ENCODE measurements at regions not wholly inside any gene's neighbourhood (a gene's known extent, or its start where the extent isn't known, plus 50 kb on each side); places are given as distances from the start of the nearest gene placed in this dataset.
A peak's percentile ranks its signal among the peaks of the same experiment; 100 is the strongest.

- Histone ChIP-seq H3K36me3 (no peaks in the 10 kb centered on the region), H3K9me3 (no peaks in the 10 kb centered on the region), H3K27me3 (replicated peaks; ENCODE audit: insufficient read depth) (no peaks in the 10 kb centered on the region), H3K4me1 (ENCODE audit: control insufficient read depth in 1 of 2, low read depth in 2 of 2) (peaks cover 3 to 8% of the 10 kb centered on the region in 2 donors), H3K27ac (no peak overlapping the region), H3K4me3 (no peak overlapping the region)
- ATAC-seq (ENCODE audit: insufficient number of reproducible peaks, low FRiP score, low read depth) (peak; percentile 67), DNase-seq (ENCODE audit: low spot score) (no peak)
- no peak for TF ChIP-seq CTCF (IDR thresholded peaks at IDR 0.05)
Observed at GRCh38 chr15:39132954-39133600, 447.8 kb upstream of the THBS1 start.

DNA sequence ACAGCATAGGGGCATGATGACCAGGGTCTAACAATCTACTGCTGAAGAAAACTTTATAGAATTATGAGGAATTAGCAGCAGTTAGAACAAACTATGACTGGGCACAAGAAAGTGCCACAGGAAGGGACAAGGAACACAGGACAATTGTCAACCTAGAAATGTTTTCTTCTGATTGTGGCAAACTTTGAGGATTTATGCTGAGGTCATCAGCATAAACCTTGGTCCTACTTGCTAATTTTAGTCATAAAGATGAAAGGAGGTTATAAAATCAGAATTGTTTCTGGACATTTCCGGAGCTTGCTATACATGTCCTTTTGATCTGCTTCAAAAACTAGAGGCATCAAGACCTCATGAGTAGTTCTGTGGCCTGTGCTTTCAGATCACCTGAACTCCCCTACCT, 446.6 kb upstream of the THBS1 start:
- H3K27ac ChIP-seq = no peak overlapping the region
- ATAC-seq (ENCODE audit: insufficient number of reproducible peaks, low FRiP score, low read depth) (no peak), DNase-seq (ENCODE audit: low spot score) (no peak)
- H3K4me3 ChIP-seq = no peak overlapping the region
- TF ChIP-seq CTCF (IDR thresholded peaks at IDR 0.05) = no peak
- no peaks in the 10 kb centered on the region for H3K4me1 ChIP-seq (ENCODE audit: control insufficient read depth in 1 of 2, low read depth in 2 of 2)
- H3K9me3 ChIP-seq = no peaks in the 10 kb centered on the region
- no peaks in the 10 kb centered on the region for H3K36me3 ChIP-seq
- no peaks in the 10 kb centered on the region for H3K27me3 ChIP-seq (replicated peaks; ENCODE audit: insufficient read depth)

- H3K4me1 ChIP-seq (ENCODE audit: control insufficient read depth in 1 of 2, low read depth in 2 of 2) = no peaks in the 10 kb centered on the region
- no peaks in the 10 kb centered on the region for H3K36me3 ChIP-seq
- H3K27ac ChIP-seq = no peak overlapping the region
- no peak for ATAC-seq (ENCODE audit: insufficient number of reproducible peaks, low FRiP score, low read depth)
- no peaks in the 10 kb centered on the region for H3K27me3 ChIP-seq (replicated peaks; ENCODE audit: insufficient read depth)
- DNase-seq (ENCODE audit: low spot score) = no peak
- H3K4me3 ChIP-seq = no peak overlapping the region
- H3K9me3 ChIP-seq = no peaks in the 10 kb centered on the region
- no peak for TF ChIP-seq CTCF (IDR thresholded peaks at IDR 0.05)
Observed at GRCh38 chr15:39135989-39136388, 444.9 kb upstream of the THBS1 start.

DNA sequence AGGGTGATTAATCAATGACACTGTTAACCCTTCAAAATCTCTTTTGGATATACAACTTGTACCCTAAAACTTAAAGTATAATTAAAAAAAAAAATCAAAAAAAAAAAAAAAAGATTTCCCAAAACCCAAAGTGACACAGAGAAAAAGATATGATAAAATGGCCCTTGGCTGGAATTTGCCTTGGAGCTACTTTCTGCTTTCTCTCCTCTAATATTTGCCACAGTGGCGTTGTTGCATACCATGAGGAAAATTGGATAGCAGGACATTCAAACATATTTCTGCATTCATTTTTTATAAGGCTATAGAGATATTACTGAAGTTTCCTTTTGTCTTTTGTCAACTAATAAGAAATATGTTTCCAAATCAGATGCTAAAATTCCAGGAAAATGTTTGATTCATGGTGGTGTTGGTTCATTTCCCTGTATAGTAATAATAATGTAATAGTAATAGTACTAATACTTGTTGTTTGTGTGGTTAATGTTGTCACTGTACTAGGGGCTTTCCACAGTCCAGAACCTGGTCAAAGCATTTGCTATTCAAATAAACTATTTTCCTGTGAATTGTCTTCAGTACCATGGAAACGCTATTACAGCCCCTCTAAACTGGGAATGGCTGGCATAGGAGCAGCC, 441.3 kb upstream of the THBS1 start:
- DNase-seq (ENCODE audit: low spot score) (no peak), ATAC-seq (ENCODE audit: insufficient number of reproducible peaks, low FRiP score, low read depth) (no peak)
- Histone ChIP-seq H3K4me3 (no peak overlapping the region), H3K9me3 (no peaks in the 10 kb centered on the region), H3K27ac (no peak overlapping the region), H3K4me1 (ENCODE audit: control insufficient read depth in 1 of 2, low read depth in 2 of 2) (no peaks in the 10 kb centered on the region), H3K36me3 (no peaks in the 10 kb centered on the region), H3K27me3 (replicated peaks; ENCODE audit: insufficient read depth) (no peaks in the 10 kb centered on the region)
- TF ChIP-seq CTCF (IDR thresholded peaks at IDR 0.05) = no peak

DNA sequence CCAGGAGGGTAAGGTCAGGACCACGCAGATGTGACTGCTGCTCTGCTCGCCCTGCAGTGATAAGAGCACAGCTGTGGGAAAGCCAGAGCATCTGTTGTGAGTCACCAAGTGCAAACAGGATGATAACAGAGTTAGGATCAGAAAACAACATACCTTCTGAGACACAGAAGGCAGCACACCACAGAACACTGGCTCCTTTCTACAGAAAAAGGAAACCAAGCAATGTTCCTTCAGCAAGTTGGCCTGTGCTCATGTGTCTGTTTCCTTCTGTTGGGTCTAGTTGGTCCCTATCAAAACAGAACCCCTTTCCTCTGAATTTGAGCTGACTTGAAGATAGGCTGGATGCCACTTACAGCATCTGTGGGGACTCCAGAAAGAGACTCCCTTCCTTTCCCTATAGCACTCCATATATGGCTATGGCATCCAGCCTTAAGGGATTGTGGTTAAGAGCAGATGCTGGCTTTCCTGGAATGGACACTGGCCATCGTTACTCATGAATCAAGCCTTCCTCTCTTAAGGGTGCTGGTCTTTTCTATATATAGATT, 440.7 kb upstream of the THBS1 start:
- Histone ChIP-seq H3K36me3 (no peaks in the 10 kb centered on the region), H3K9me3 (no peaks in the 10 kb centered on the region), H3K4me1 (ENCODE audit: control insufficient read depth in 1 of 2, low read depth in 2 of 2) (no peaks in the 10 kb centered on the region), H3K4me3 (no peak overlapping the region), H3K27ac (no peak overlapping the region), H3K27me3 (replicated peaks; ENCODE audit: insufficient read depth) (no peaks in the 10 kb centered on the region)
- ATAC-seq (ENCODE audit: insufficient number of reproducible peaks, low FRiP score, low read depth) (no peak), DNase-seq (ENCODE audit: low spot score) (no peak)
- TF ChIP-seq CTCF (IDR thresholded peaks at IDR 0.05) = no peak

Data from thoracic aorta (tissue), 2 donors.